Calu3 (cell line): ENCODE measurements at regions not wholly inside any gene's neighbourhood (a gene's known extent, or its start where the extent isn't known, plus 50 kb on each side); places are given as distances from the start of the nearest gene placed in this dataset.

Experiments
- BruUV-seq: library from RNA; stranded (reverse); fragments of 400-500 nt; replicated peaks from 2 replicates; lab custom pipeline; 2021; lab: Mats Ljungman, UMichigan
- CTCF ChIA-PET: fragments of 300-600 bp; sonication (Branson Sonifier 250); formaldehyde crosslinking; loops from one replicate; lab custom pipeline; 2022; ENCODE audit warnings: antibody characterized with exemption; lab: Charles Lee
- DNase-seq: peaks from one replicate; pipeline ENCODE4 v3.0.0; 2022
- H3K27ac Mint-ChIP-seq: one replicate; pipeline ENCODE4 v1.8.0; 2022; ENCODE audit warnings: mixed read lengths; ENCODE audit not compliant: unreplicated experiment
- H3K27me3 Mint-ChIP-seq: one replicate; pipeline ENCODE4 v1.8.0; 2022; ENCODE audit warnings: mixed read lengths; ENCODE audit not compliant: unreplicated experiment
- H3K36me3 Mint-ChIP-seq: one replicate; pipeline ENCODE4 v1.8.0; 2022; ENCODE audit warnings: mild to moderate bottlenecking, moderate library complexity, mixed read lengths; ENCODE audit not compliant: insufficient read depth, unreplicated experiment
- H3K4me1 Mint-ChIP-seq: one replicate; pipeline ENCODE4 v1.8.0; 2022; ENCODE audit warnings: mild to moderate bottlenecking, low read depth, mixed read lengths; ENCODE audit not compliant: unreplicated experiment
- H3K4me3 Mint-ChIP-seq: one replicate; pipeline ENCODE4 v1.8.0; 2022; ENCODE audit warnings: mild to moderate bottlenecking, low read depth, moderate library complexity, mixed read lengths; ENCODE audit not compliant: unreplicated experiment
- H3K9me3 Mint-ChIP-seq: one replicate; pipeline ENCODE4 v1.8.0; 2022; ENCODE audit warnings: low read depth, mixed read lengths; ENCODE audit not compliant: unreplicated experiment
- CTCF ChIP-seq: fragments of 200-600 bp; IDR thresholded peaks from one replicate; pipeline ENCODE4 v1.8.0; 2022; ENCODE audit warnings: antibody characterized with exemption; ENCODE audit not compliant: unreplicated experiment
- intact Hi-C: fragments of 100-400 bp; cut with micrococcal nuclease; formaldehyde crosslinking; loops from one replicate; pipeline ENCODE4 v1.10.0; 2022; ENCODE audit not compliant: unreplicated experiment

GRCh38 chr3:102686792-102687191 lies 252.0 kb downstream of the ZPLD1 start:
- no TSS peak for BruUV-seq
- intact Hi-C loops: no loop called here
- no peaks in the 10 kb centered on the region for H3K9me3 Mint-ChIP-seq
- H3K27ac Mint-ChIP-seq: no peak overlapping the region
- DNase-seq: no peak
- H3K4me3 Mint-ChIP-seq: no peak overlapping the region
- H3K36me3 Mint-ChIP-seq: no peaks in the 10 kb centered on the region
- TF ChIP-seq CTCF: no peak
- no peaks in the 10 kb centered on the region for H3K4me1 Mint-ChIP-seq
- CTCF ChIA-PET: no interaction called here
- no peaks in the 10 kb centered on the region for H3K27me3 Mint-ChIP-seq

GRCh38 chr3:102687851-102688555 lies 253.2 kb downstream of the ZPLD1 start:
- H3K4me1 Mint-ChIP-seq: no peaks in the 10 kb centered on the region
- no peak for TF ChIP-seq CTCF
- no peaks in the 10 kb centered on the region for H3K36me3 Mint-ChIP-seq
- H3K9me3 Mint-ChIP-seq: no peaks in the 10 kb centered on the region
- CTCF ChIA-PET: no interaction called here
- H3K27ac Mint-ChIP-seq: no peak overlapping the region
- H3K27me3 Mint-ChIP-seq: no peaks in the 10 kb centered on the region
- H3K4me3 Mint-ChIP-seq: no peak overlapping the region
- intact Hi-C loops: no loop called here
- no TSS peak for BruUV-seq
- DNase-seq: no peak

- CTCF ChIA-PET: interaction anchor here (0.7 kb wide), 1 partner anchor 11 kb away, joined by 3 read pairs; no protein-coding TSS in a partner anchor
- no peak for TF ChIP-seq CTCF
- Mint-ChIP-seq H3K4me3 (no peak overlapping the region), H3K27me3 (no peaks in the 10 kb centered on the region), H3K4me1 (no peaks in the 10 kb centered on the region), H3K27ac (no peak overlapping the region), H3K36me3 (no peaks in the 10 kb centered on the region), H3K9me3 (no peaks in the 10 kb centered on the region)
- DNase-seq: no peak
- BruUV-seq: no TSS peak
- intact Hi-C loops: no loop called here
Observed at GRCh38 chr3:102688556-102688930, 253.7 kb downstream of the ZPLD1 start.

- peaks cover 2% of the 10 kb centered on the region for H3K9me3 Mint-ChIP-seq
- CTCF ChIA-PET: interaction anchor here (0.6 kb wide), 1 partner anchor 1047 kb away, joined by 4 read pairs; no protein-coding TSS in a partner anchor
- H3K27me3 Mint-ChIP-seq: no peaks in the 10 kb centered on the region
- no TSS peak for BruUV-seq
- no peaks in the 10 kb centered on the region for H3K36me3 Mint-ChIP-seq
- no peaks in the 10 kb centered on the region for H3K4me1 Mint-ChIP-seq
- no peak overlapping the region for H3K27ac Mint-ChIP-seq
- no peak for DNase-seq
- TF ChIP-seq CTCF: no peak
- intact Hi-C loops: loop anchor here (10.0 kb wide), 1 partner anchor 57 kb away; no protein-coding TSS in a partner anchor
- H3K4me3 Mint-ChIP-seq: no peak overlapping the region
Observed at GRCh38 chr3:102691507-102691906, 256.7 kb downstream of the ZPLD1 start.
